ENCODE measurements at regions not wholly inside any gene's neighbourhood (a gene's known extent, or its start where the extent isn't known, plus 50 kb on each side); places are given as distances from the start of the nearest gene placed in this dataset.
A peak's percentile ranks its signal among the peaks of the same experiment; 100 is the strongest.
"Not testable (repeated sequence)": the region's sequence is repeated elsewhere in the genome, so short reads cannot be mapped to it uniquely, and the experiment has no call there.

- no peak for DNase-seq
Observed at GRCh38 chr12:107144441-107144840, 51.1 kb upstream of the CRY1 start.

DNA sequence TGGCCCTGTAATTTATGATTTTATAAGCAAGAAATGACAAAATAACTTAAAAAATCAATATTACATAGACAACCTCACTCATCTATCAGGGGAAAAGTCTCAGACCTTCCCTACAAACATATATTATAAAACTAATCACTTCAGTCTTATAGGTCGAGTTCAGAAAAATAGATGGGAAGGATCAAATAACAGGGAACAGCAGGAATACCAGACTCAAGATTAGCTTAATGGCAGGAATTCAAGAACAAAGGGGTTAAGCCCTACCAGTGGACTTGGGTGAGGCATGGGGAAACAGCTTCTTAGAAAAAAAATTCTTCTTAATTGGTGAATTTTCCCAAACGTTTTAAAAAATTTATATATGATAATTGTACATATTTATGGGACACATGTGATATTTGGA lies 51.6 kb upstream of the CRY1 start:
- no peak for DNase-seq

GRCh38 chr12:107145397-107145796 lies 52.0 kb upstream of the CRY1 start:
- no peak for DNase-seq

DNA sequence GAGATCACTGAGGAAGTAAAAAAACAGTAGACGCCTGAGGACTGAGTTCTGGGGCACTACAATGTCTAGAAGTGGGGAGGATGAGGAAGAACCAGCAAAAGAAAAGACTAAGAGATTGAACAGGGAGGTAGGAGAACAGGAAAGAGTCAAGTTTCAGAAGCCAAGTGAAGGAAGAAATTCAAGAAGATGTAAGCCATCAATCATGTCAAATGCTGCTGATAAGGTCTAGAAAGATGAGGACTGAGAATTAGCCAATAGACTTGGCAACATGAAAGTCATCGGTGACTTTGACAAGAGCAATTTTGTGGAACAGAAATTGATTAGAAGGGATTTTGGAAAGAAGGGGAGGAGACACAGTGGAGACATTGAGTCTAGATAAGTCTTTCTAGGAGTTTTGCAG lies 54.8 kb upstream of the CRY1 start:
- DNase-seq: no peak

DNA sequence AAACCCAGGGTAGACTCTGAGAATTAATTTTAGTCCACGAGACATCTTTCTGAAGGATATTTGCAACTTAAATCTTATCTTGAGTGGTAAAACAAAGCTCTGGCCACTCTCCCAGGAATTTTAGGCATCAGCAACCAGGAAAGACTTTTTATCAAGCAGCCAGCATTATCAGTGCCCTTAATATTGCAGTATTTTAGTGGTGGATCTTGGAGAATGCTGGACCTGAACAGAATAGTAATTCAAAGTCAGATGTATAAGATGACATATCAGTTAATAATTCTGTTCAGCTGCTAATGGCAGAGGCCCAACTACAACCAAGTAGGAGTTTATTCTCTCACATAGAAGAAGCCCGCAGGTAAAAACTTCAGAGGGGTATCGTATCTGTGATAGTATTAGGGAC lies 59.0 kb upstream of the CRY1 start:
- DNase-seq: no peak

DNA sequence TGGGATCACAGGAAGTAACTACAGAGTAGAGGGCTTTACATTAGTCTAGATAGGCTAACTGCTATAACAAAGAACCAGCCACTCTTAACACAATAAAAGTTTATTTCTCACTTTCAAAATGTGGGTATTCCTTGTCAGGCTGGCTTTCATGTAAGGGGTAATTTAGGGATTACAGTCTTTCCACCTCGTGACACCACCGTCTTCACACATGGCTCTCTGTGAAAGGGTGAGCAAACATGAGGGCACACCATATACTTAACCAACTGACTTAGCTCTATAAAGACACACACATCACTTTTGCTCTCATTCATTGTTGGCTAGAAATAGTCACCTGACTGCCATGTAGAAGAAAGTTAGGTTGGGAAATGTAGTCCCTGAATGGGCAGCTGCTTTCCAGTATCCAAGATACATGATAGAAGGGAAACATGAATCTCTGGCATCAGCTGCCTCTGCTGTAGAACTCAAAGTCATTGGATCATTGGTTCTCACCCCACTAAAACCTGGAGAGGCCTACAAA lies 66.1 kb upstream of the CRY1 start:
- no peak for DNase-seq

GRCh38 chr12:107163413-107163812 lies 70.1 kb upstream of the CRY1 start:
- DNase-seq: no peak

- DNase-seq: no peak
Observed at GRCh38 chr12:107164392-107164791, 71.0 kb upstream of the CRY1 start.

DNA sequence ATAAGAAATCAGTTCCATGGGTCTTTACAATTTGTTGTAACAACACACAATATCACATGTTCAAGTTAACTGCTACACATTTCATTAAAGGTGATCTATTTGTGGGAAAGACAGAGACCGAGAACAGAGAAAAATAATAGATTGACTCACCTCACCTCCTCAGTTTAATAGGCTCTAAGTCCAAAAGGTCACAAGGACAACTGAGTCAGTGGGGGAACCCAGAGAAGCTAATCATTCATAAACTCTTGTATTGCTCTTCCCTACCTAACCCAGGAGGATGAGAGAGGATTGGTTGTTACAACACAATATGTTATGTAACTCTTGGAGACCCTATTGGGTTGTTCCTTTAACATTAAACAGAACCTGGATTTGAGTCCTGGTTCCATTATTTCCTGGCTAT lies 72.2 kb upstream of the CRY1 start:
- DNase-seq: no peak

DNA sequence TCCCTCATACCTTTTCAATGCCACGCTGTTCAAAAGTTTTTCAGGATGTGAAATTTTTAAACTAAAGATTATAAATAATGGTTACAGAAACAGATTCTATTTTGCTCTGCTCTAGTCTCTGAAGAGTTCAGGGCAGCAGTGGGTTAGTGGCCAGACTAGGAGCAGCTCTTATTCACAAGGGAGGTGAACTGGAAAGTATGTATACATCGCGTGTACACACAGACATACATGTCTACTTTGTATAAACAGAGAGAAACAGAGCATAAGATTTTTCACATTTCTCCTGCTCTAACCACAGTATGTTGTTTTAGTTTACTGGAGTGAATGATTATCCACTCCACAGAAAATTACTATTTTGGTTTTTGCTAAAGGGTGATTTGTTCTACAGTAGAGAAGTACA lies 74.4 kb upstream of the CRY1 start:
- DNase-seq: no peak

- no peak for DNase-seq
Observed at GRCh38 chr12:107169200-107169599, 75.9 kb upstream of the CRY1 start.

GRCh38 chr12:107178776-107179175 lies 85.4 kb upstream of the CRY1 start:
- no peak for DNase-seq

GRCh38 chr12:107179871-107180270 lies 86.5 kb upstream of the CRY1 start:
- no peak for DNase-seq

DNA sequence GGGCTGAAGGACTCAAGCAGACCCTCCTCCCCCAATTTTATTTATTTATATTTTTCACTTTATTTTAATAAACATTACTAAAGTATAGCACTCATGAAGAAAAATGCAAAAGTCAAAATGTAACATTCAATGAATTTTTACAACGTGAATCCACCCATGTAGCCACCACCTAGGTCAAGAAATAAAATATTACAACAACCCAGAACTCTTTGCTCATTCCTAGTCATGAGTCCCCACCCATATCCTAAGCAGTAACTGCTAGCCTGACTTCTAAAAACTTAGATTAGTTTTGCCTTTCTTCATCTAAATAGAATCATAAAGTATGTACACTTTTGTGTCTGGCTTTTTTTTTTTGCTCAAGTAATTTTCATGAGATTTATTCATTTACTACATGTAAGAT lies 86.9 kb upstream of the CRY1 start:
- DNase-seq: no peak

DNA sequence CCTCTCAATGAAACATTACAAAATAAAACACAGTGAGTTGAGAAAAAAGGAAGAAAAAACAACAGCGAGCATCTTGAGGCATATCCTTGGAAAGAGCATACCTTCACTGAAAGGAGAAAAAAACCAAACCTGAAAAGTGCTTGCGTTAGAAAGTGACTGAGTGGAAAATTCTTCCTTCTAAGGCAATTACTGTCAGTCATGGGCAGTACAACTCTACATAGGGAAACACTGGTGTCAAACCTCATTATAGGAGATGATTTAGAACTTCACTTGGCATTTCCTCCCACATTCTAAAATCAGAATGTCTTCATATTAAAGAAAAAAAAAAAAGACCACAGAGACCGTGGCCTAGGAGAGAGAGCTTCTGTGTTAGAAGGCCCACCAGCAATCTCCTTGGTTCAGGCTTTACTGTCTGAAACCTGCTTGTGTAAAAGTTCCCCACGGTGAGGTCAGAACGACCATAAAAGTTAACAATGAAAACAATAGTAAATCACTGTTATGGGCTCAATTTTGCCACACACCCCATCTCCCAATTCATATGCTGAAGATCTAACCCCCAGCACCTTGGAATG lies 91.1 kb upstream of the CRY1 start:
- DNase-seq: no peak

DNA sequence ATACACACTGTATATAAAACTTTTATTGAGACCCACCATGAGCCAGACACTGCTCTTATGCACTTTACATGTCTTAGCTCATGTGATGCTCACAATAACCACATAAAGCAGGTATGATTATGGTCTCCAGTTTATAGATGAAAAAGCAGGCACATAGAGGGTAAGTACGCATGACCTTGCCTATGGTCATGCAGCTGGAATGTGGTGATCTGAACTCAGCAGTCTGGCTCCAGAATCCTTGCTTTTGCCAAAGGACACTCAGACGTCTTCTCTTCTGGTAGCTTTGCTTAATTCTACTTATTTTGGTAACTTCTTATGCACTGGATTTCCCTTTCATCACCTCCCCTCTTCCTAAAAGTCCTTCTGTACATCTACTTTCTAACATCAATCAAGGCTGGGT lies 103.3 kb upstream of the CRY1 start:
- DNase-seq: no peak

DNA sequence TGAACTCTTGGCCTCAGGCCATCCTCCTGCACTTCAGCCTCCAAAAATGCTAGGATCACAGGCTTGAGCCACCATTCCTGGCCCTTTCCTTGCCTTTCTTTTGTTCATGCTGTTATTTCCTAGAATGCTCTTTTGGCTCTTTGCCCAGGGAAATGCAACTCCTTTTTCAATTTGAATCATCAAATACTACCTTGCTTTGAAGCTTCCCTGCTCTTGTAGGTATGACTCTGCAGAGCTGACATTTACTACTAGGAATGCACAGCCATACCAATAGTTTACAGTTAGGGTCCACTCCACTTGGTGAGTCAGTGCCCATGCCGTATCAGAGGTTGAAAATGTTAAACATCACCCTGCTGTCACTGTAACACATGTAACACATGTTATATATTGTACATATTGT lies 107.0 kb upstream of the CRY1 start:
- DNase-seq: no peak

GRCh38 chr12:107207931-107208525 lies 114.7 kb upstream of the CRY1 start:
- no peak for DNase-seq

DNA sequence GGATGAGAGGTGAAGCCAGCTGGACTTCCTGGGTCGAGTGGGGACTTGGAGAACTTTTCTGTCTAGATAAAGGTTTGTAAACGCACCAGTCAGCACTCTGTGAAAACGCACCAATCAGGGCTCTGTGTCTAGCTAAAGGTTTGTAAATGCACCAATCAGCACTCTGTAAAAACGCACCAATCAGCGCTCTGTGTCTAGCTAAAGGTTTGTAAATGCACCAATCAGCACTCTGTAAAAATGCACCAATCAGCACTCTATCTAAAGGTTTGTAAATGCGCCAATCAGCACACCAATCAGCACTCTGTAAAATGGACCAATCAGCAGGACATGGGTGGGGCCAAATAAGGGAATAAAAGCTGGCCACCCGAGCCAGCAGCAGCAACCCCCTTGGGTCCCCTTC lies 116.4 kb upstream of the CRY1 start:
- DNase-seq: not testable (repeated sequence)

DNA sequence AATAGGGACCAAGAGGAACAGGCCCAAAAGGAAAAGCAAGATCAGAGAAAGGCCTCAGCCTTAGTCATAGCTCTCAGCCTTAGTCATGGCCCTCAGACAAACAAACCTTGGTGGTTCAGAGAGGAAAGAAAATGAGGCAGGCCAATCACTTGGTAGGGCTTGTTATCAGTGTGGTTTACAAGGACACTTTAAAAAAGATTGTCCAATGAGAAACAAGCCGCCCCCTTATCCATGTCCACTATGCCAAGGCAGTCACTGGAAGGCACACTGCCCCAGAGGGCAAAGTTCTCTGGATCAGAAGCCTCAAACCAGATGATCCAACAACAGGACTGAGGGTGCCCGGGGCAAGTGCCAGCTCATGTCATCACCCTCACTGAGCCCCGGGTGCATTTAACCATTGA lies 121.0 kb upstream of the CRY1 start:
- DNase-seq: not testable (repeated sequence)

- not testable (repeated sequence) for DNase-seq
Observed at GRCh38 chr12:107216411-107216810, 123.1 kb upstream of the CRY1 start.

GRCh38 chr12:107219301-107219700 lies 126.0 kb upstream of the CRY1 start:
- DNase-seq: no peak

GRCh38 chr12:107221913-107222312 lies 128.6 kb upstream of the CRY1 start:
- DNase-seq: no peak

- DNase-seq: no peak
Observed at GRCh38 chr12:107223821-107224220, 130.5 kb upstream of the CRY1 start.

GRCh38 chr12:107225635-107226034 lies 132.3 kb upstream of the CRY1 start:
- DNase-seq: peak; percentile 23
